ENCODE measurements at regions not wholly inside any gene's neighbourhood (a gene's known extent, or its start where the extent isn't known, plus 50 kb on each side); places are given as distances from the start of the nearest gene placed in this dataset.

- no peak for DNase-seq (ENCODE audit: low read depth)
These were observed 226.7 kb upstream of the MC4R start for GRCh38 chr18:60599267-60599666.

DNA sequence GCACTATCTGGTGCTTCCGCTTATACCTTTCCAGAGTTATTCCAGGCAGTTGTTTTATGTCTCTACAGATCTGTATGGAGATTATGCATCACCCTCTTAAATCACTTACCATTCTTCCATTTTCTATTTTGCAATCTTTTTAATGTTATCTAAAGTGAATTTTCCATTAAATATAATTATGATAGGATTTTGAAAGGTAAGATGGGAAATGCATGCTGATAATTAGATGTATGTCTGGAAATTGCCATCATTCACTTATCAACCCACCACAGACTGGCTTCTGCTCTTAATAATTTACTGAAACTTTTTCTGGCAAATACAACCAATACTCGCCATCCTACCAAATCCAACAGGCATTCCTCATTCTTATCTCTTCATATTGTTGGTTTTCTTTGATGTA, 227.4 kb upstream of the MC4R start:
- no peak overlapping the region for H3K4me3 ChIP-seq (ENCODE audit: low read depth, low read length)
- TF ChIP-seq, protein P1, sequence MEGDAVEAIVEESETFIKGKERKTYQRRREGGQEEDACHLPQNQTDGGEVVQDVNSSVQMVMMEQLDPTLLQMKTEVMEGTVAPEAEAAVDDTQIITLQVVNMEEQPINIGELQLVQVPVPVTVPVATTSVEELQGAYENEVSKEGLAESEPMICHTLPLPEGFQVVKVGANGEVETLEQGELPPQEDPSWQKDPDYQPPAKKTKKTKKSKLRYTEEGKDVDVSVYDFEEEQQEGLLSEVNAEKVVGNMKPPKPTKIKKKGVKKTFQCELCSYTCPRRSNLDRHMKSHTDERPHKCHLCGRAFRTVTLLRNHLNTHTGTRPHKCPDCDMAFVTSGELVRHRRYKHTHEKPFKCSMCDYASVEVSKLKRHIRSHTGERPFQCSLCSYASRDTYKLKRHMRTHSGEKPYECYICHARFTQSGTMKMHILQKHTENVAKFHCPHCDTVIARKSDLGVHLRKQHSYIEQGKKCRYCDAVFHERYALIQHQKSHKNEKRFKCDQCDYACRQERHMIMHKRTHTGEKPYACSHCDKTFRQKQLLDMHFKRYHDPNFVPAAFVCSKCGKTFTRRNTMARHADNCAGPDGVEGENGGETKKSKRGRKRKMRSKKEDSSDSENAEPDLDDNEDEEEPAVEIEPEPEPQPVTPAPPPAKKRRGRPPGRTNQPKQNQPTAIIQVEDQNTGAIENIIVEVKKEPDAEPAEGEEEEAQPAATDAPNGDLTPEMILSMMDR (conservative IDR thresholded peaks at IDR 0.05; ENCODE audit: low read depth, low read length), result no peak
- DNase-seq (ENCODE audit: low read depth), result no peak

More at GRCh38 chr18:60599267-60599666, 226.7 kb upstream of the MC4R start:
- H3K4me3 ChIP-seq (ENCODE audit: low read depth, low read length), result no peak overlapping the region
- TF ChIP-seq, protein P1 (conservative IDR thresholded peaks at IDR 0.05; ENCODE audit: low read depth, low read length), result no peak

DNA sequence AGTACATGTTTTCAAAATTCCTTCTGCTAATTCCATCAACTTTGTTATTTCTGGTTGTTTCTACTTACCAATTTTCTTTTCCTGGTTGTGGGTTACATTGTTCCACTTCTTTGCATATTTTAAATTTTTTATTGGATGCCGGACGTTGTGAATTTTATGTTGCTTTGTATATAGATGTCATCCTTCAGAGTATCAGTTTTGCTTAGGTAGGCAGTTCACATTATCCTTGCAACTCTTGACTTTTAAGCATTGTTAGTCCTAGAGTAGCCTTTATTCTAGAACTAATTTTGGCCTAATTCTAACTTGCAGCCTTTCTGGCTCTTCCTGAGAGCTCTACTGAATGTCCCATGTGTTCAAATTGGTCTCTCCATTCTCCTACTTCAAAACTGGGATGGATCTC, 228.7 kb upstream of the MC4R start:
- TF ChIP-seq, protein P1 (conservative IDR thresholded peaks at IDR 0.05; ENCODE audit: low read depth, low read length), result no peak
- H3K4me3 ChIP-seq (ENCODE audit: low read depth, low read length), result no peak overlapping the region

GRCh38 chr18:60623331-60623730, 250.8 kb upstream of the MC4R start:
- DNase-seq (ENCODE audit: low read depth), result no peak
- TF ChIP-seq, protein P1 (conservative IDR thresholded peaks at IDR 0.05; ENCODE audit: low read depth, low read length), result no peak
- no peak overlapping the region for H3K4me3 ChIP-seq (ENCODE audit: low read depth, low read length)

More for the DNA sequence above, 228.7 kb upstream of the MC4R start:
- DNase-seq (ENCODE audit: low read depth), result no peak

DNA sequence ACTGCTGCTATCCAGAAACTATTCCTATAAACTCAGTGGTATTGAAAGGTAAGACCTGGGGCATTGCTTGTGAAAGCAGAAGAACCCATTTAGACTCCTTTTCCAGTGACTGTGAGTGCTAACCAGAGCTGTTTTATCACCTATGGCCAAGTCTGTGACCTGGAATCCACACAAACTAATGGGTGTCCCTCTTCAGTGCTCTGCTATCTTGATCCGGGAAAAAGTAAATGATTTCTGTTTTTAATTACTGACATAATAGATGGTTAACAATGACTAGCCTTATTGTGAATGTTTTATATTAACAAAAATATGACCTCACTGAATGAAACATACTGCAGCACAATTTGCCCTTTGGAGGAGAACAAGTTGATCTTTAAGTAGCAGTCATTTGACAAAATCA, 251.6 kb upstream of the MC4R start:
- no peak for DNase-seq (ENCODE audit: low read depth)
- TF ChIP-seq, protein P1 (conservative IDR thresholded peaks at IDR 0.05; ENCODE audit: low read depth, low read length), result no peak

DNA sequence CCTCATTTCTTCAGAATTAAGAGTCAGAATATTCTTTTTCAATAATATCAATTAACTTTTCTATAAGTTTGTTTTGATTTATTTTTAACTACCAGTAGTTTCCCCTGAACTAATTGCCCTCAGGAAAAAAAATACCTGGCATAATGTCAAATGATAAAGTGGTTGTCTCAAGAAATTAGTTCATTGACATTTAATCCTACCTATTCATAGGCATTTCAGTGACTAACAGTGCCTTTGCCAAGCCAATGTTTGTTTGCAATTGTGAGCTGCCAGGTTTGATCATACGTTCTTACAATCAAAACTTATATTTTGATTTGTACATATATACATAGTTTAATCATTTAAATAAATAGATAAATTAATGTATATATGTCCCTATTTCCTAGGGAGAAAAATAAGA, 267.3 kb upstream of the MC4R start:
- no peak for DNase-seq (ENCODE audit: low read depth)
- H3K4me3 ChIP-seq (ENCODE audit: low read depth, low read length), result no peak overlapping the region
- TF ChIP-seq, protein P1 (conservative IDR thresholded peaks at IDR 0.05; ENCODE audit: low read depth, low read length), result no peak

More for the DNA sequence above, 251.6 kb upstream of the MC4R start:
- H3K4me3 ChIP-seq (ENCODE audit: low read depth, low read length), result no peak overlapping the region

GRCh38 chr18:60643009-60643408, 270.4 kb upstream of the MC4R start:
- no peak for DNase-seq (ENCODE audit: low read depth)
- no peak overlapping the region for H3K4me3 ChIP-seq (ENCODE audit: low read depth, low read length)
- TF ChIP-seq, protein P1 (conservative IDR thresholded peaks at IDR 0.05; ENCODE audit: low read depth, low read length), result no peak
